HCT116 (cell line): ENCODE measurements at regions not wholly inside any gene's neighbourhood (a gene's known extent, or its start where the extent isn't known, plus 50 kb on each side); places are given as distances from the start of the nearest gene placed in this dataset.

ENCODE experiments used
- ATAC-seq: fragments of 200-7000 bp; cut with Tn5 transposase; 2 replicates; pipeline ENCODE4 v1.9.1; 2020; ENCODE audit warnings: mild to moderate bottlenecking, moderate library complexity
- BruUV-seq: library from RNA; stranded (reverse); fragments of 400-500 nt; replicated peaks from 2 replicates; lab custom pipeline; 2021; lab: Mats Ljungman, UMichigan
- CTCF ChIA-PET: fragments of 300-600 bp; sonication (Branson Sonifier 250); formaldehyde crosslinking; loops from one replicate; lab custom pipeline; 2021; ENCODE audit warnings: antibody characterized with exemption; lab: Charles Lee
- POLR2A ChIA-PET: fragments of 300-600, 350-600 bp; sonication (Branson Sonifier 250); formaldehyde crosslinking; loops from one replicate; lab custom pipeline; 2021; ENCODE audit warnings: antibody characterized with exemption; lab: Charles Lee
- RAD21 ChIA-PET, 2 experiments: fragments of 300-600 bp; sonication (Branson Sonifier 250); formaldehyde crosslinking; loops; one replicate each; lab custom pipeline; 2023; ENCODE audit warnings: low total read pairs in 2 of 2; ENCODE audit not compliant: uncharacterized antibody in 2 of 2, unreplicated experiment in 2 of 2, low non-redundant PET in 1 of 2; lab: Charles Lee
- DNase-seq: peaks from one replicate; pipeline ENCODE4 v3.0.0-alpha.2; 2010; ENCODE audit warnings: low read depth, low spot score
- H2AFZ ChIP-seq: fragments of 200-600 bp; shearing (Covaris generic), sonication (generic); 2 replicates; pipeline ENCODE4 v1.6.1; 2017; ENCODE audit warnings: low read depth, mixed run types, mixed read lengths, antibody characterized with exemption, low read length; ENCODE audit not compliant: poor library complexity, severe bottlenecking
- H3K27ac ChIP-seq: 2 replicates; pipeline ENCODE4 v1.5.1; 2012; ENCODE audit warnings: low read depth, low read length
- H3K27me3 ChIP-seq: fragments of 200-600 bp; sonication (generic); 2 replicates; pipeline ENCODE4 v1.6.1; 2016; ENCODE audit warnings: mixed run types, low read length, mixed read lengths; ENCODE audit not compliant: insufficient read depth
- H3K36me3 ChIP-seq, 2 experiments: fragments of 200-500 bp in 1 of 2; fragments of 200-600 bp in 1 of 2; sonication (Bioruptor generic) in 1 of 2; sonication (generic) in 1 of 2; 2 replicates each; pipeline versions ENCODE4 v1.5.1 to v1.6.1; 2014 to 2016; ENCODE audit warnings: low read length in 2 of 2, inconsistent platforms in 1 of 2, mixed read lengths in 1 of 2, mixed run types in 1 of 2; ENCODE audit not compliant: insufficient read depth in 2 of 2, control insufficient read depth in 1 of 2
- H3K4me1 ChIP-seq, 2 experiments: fragments of 200-600 bp in 1 of 2; sonication (generic) in 1 of 2; 2 replicates each; pipeline versions ENCODE4 v1.5.1 to v1.6.1; 2012 to 2017; ENCODE audit warnings: low read length in 2 of 2, inconsistent platforms in 1 of 2, mild to moderate bottlenecking in 1 of 2, mixed read lengths in 1 of 2, mixed run types in 1 of 2, moderate library complexity in 1 of 2; ENCODE audit not compliant: insufficient read depth in 2 of 2, control insufficient read depth in 1 of 2
- H3K4me2 ChIP-seq: fragments of 200-600 bp; sonication (generic); 2 replicates; pipeline ENCODE4 v1.6.1; 2017; ENCODE audit warnings: mixed run types, low read length, mixed read lengths
- H3K4me3 ChIP-seq, 2 experiments: fragments of 200-600 bp in 1 of 2; sonication (generic) in 1 of 2; replicated peaks in 1 of 2; 2 replicates each; pipeline ENCODE4 v1.5.1; 2011 to 2016; ENCODE audit warnings: low read length in 2 of 2, control low read depth in 1 of 2, low read depth in 1 of 2, mild to moderate bottlenecking in 1 of 2, mixed read lengths in 1 of 2, mixed run types in 1 of 2
- H3K79me2 ChIP-seq: fragments of 200-600 bp; sonication (generic); 2 replicates; pipeline ENCODE4 v1.6.1; 2017; ENCODE audit warnings: mild to moderate bottlenecking, mixed run types, low read length, moderate library complexity, mixed read lengths; ENCODE audit not compliant: insufficient read depth
- H3K9ac ChIP-seq: fragments of 200-600 bp; sonication (generic); 2 replicates; pipeline ENCODE4 v1.6.1; 2016; ENCODE audit warnings: low read length, mixed read lengths
- H3K9me2 ChIP-seq: fragments of 200-600 bp; sonication (generic), shearing (Covaris generic); 2 replicates; pipeline ENCODE4 v1.6.1; 2017; ENCODE audit warnings: mixed run types, mild to moderate bottlenecking, moderate library complexity; ENCODE audit not compliant: insufficient read depth
- H3K9me3 ChIP-seq, 2 experiments: fragments of 200-500 bp in 1 of 2; fragments of 200-600 bp in 1 of 2; sonication (Bioruptor generic) in 1 of 2; sonication (generic) in 1 of 2; 2 replicates each; pipeline ENCODE4 v1.6.1; 2014 to 2017; ENCODE audit warnings: low read length in 2 of 2, mixed read lengths in 2 of 2, inconsistent platforms in 1 of 2, low read depth in 1 of 2, mild to moderate bottlenecking in 1 of 2, mixed run types in 1 of 2, moderate library complexity in 1 of 2; ENCODE audit not compliant: control insufficient read depth in 1 of 2, insufficient read depth in 1 of 2
- H4K20me1 ChIP-seq: fragments of 200-600 bp; sonication (generic), shearing (Covaris generic); 2 replicates; pipeline ENCODE4 v1.6.1; 2017; ENCODE audit warnings: mixed run types, mild to moderate bottlenecking, moderate library complexity; ENCODE audit not compliant: insufficient read depth
- ATF3 ChIP-seq: IDR thresholded peaks from 2 replicates; pipeline ENCODE4 v1.6.1; 2012
- CBX3 ChIP-seq: IDR thresholded peaks from 2 replicates; pipeline ENCODE4 v1.6.1; 2012; ENCODE audit warnings: low read depth
- CEBPB ChIP-seq: IDR thresholded peaks from 2 replicates; pipeline ENCODE4 v1.6.1; 2012; ENCODE audit warnings: low read depth
- ELF1 ChIP-seq: IDR thresholded peaks from 2 replicates; pipeline ENCODE4 v1.6.1; 2012; ENCODE audit warnings: low read depth, borderline replicate concordance
- EZH2phosphoT487 ChIP-seq: fragments of 200-600 bp; IDR thresholded peaks from 2 replicates; pipeline ENCODE4 v1.6.1; 2018; ENCODE audit warnings: antibody characterized with exemption, borderline replicate concordance
- FOSL1 ChIP-seq: IDR thresholded peaks from 2 replicates; pipeline ENCODE4 v1.6.1; 2012; ENCODE audit warnings: low read depth
- JUND ChIP-seq: IDR thresholded peaks from 2 replicates; pipeline ENCODE4 v1.6.1; 2012
- POLR2A ChIP-seq: IDR thresholded peaks from 2 replicates; pipeline ENCODE4 v1.7.0; 2011; ENCODE audit warnings: borderline replicate concordance; ENCODE audit not compliant: insufficient read depth, insufficient read length; ENCODE audit errors: extremely low read depth
- RAD21 ChIP-seq: IDR thresholded peaks from 2 replicates; pipeline ENCODE4 v1.6.1; 2012; ENCODE audit warnings: low read depth, mild to moderate bottlenecking
- REST ChIP-seq: IDR thresholded peaks from 2 replicates; pipeline ENCODE4 v1.6.1; 2012; ENCODE audit warnings: low read depth
- SIN3A ChIP-seq: IDR thresholded peaks from 2 replicates; pipeline ENCODE4 v1.6.1; 2012; ENCODE audit warnings: low read depth
- SP1 ChIP-seq: IDR thresholded peaks from 2 replicates; pipeline ENCODE4 v1.6.1; 2012; ENCODE audit warnings: low read depth
- SRF ChIP-seq: IDR thresholded peaks from 2 replicates; pipeline ENCODE4 v1.6.1; 2012; ENCODE audit warnings: low read depth
- TCF7L2 ChIP-seq: IDR thresholded peaks from 2 replicates; pipeline ENCODE4 v1.7.0; 2011; ENCODE audit warnings: borderline replicate concordance, inconsistent platforms; ENCODE audit not compliant: insufficient read depth, insufficient read length; ENCODE audit errors: extremely low read depth
- ZBTB33 ChIP-seq: IDR thresholded peaks from 2 replicates; pipeline ENCODE4 v1.6.1; 2011; ENCODE audit warnings: mild to moderate bottlenecking, low read length, moderate library complexity; ENCODE audit not compliant: insufficient replicate concordance; ENCODE audit errors: extremely low read depth
- ZNF274 ChIP-seq: fragments of 200-500 bp; sonication (Bioruptor generic); IDR thresholded peaks from 2 replicates; pipeline ENCODE4 v1.6.1; 2014; ENCODE audit warnings: mild to moderate bottlenecking, low read depth, low read length, inconsistent platforms
- intact Hi-C: fragments of 100-400 bp; cut with micrococcal nuclease; formaldehyde crosslinking; loops from 2 replicates; pipeline ENCODE4 v1.10.0; 2022

- ChIA-PET POLR2A (no interaction called here), CTCF (no interaction called here), RAD21 (no interaction called here)
- Histone ChIP-seq H3K9me3 (no peaks in the 10 kb centered on the region), H3K4me1 (no peaks in the 10 kb centered on the region), H4K20me1 (no peaks in the 10 kb centered on the region), H3K9ac (no peak overlapping the region), H3K4me2 (no peak overlapping the region), H3K27ac (no peak overlapping the region), H3K9me2 (no peaks in the 10 kb centered on the region), H3K36me3 (no peaks in the 10 kb centered on the region), H2AFZ (no peak overlapping the region), H3K79me2 (no peaks in the 10 kb centered on the region), H3K27me3 (peaks cover 34% of the 10 kb centered on the region), H3K4me3 (no peak overlapping the region)
- DNase-seq = no peak
- BruUV-seq = no TSS peak
- TF ChIP-seq CBX3 = no peak
- TF ChIP-seq ATF3 = no peak
- TF ChIP-seq ELF1 = no peak
- TF ChIP-seq ZNF274 = no peak
- TF ChIP-seq EZH2phosphoT487 = no peak
- TF ChIP-seq FOSL1 = no peak
- TF ChIP-seq SP1 = no peak
- no peak for TF ChIP-seq SRF
- TF ChIP-seq TCF7L2 = no peak
- no peak for TF ChIP-seq POLR2A
- no peak for TF ChIP-seq REST
- TF ChIP-seq RAD21 = no peak
- TF ChIP-seq CEBPB = no peak
- no peak for TF ChIP-seq SIN3A
- TF ChIP-seq JUND = no peak
- TF ChIP-seq ZBTB33 = no peak
- intact Hi-C loops = no loop called here
- ATAC-seq = no peak
Observed at GRCh38 chr2:15686643-15687042, 95.0 kb downstream of the DDX1 start.
